GM12878 (cell line): ENCODE measurements at regions not wholly inside any gene's neighbourhood (a gene's known extent, or its start where the extent isn't known, plus 50 kb on each side); places are given as distances from the start of the nearest gene placed in this dataset.

Experiments
- ATAC-seq: fragments of 200-7000 bp; cut with Tn5 transposase; 3 replicates; pipeline ENCODE4 v1.9.1; 2020; ENCODE audit warnings: mild to moderate bottlenecking, moderate library complexity
- BruUV-seq: library from RNA; stranded (reverse); fragments of 400-500 nt; replicated peaks from 2 replicates; lab custom pipeline; 2021; lab: Mats Ljungman, UMichigan
- CTCF ChIA-PET: fragments of 300-600 bp; sonication (Branson Sonifier 250); formaldehyde crosslinking; extraction: SDS; loops from one replicate; lab custom pipeline; 2021; ENCODE audit warnings: inconsistent platforms; lab: Yijun Ruan, JAX
- POLR2A ChIA-PET: fragments of 350-600 bp; formaldehyde crosslinking; extraction: SDS; loops from one replicate; lab custom pipeline; 2021; ENCODE audit warnings: inconsistent platforms; lab: Charles Lee
- RAD21 ChIA-PET: fragments of 300-600 bp; sonication (Branson Sonifier 250); formaldehyde crosslinking; loops from one replicate; lab custom pipeline; 2023; ENCODE audit warnings: antibody characterized with exemption; ENCODE audit not compliant: unreplicated experiment; lab: Charles Lee
- SMC1A ChIA-PET: fragments of 300-600 bp; sonication (Branson Sonifier 250); formaldehyde crosslinking; loops from one replicate; lab custom pipeline; 2023; ENCODE audit not compliant: unreplicated experiment, uncharacterized antibody; lab: Charles Lee
- DNase-seq: peaks from one replicate; pipeline ENCODE4 v3.0.0-alpha.2; 2011; ENCODE audit warnings: low read depth, low spot score
- FAIRE-seq: peaks from 3 replicates; lab custom pipeline; 2011; peaks lifted over from hg19 to GRCh38; lab: Jason Lieb, UNC
- H2AFZ ChIP-seq: 2 replicates; pipeline ENCODE4 v1.6.0; 2011; ENCODE audit warnings: low read depth, low read length, control low read depth; ENCODE audit not compliant: control insufficient read depth
- H3K27ac ChIP-seq: 2 replicates; pipeline ENCODE4 v1.5.1; 2011; ENCODE audit warnings: control low read depth; ENCODE audit not compliant: control insufficient read depth, insufficient read depth
- H3K27me3 ChIP-seq, 2 experiments: replicated peaks in 1 of 2; 2 replicates each; pipeline versions ENCODE4 v1.6.0 to v1.6.1; 2011; ENCODE audit warnings: low read length in 1 of 2; ENCODE audit not compliant: control insufficient read depth in 2 of 2, insufficient read depth in 2 of 2
- H3K36me3 ChIP-seq, 2 experiments: 2 replicates each; pipeline ENCODE4 v1.5.1; 2011; ENCODE audit warnings: low read length in 1 of 2; ENCODE audit not compliant: control insufficient read depth in 2 of 2, insufficient read depth in 2 of 2
- H3K4me1 ChIP-seq: 2 replicates; pipeline ENCODE4 v1.6.1; 2011; ENCODE audit warnings: mild to moderate bottlenecking, low read length, moderate library complexity, mixed read lengths; ENCODE audit not compliant: control insufficient read depth, insufficient read depth
- H3K4me2 ChIP-seq: 2 replicates; pipeline ENCODE4 v1.6.0; 2011; ENCODE audit warnings: control low read depth; ENCODE audit not compliant: control insufficient read depth, insufficient read depth
- H3K4me3 ChIP-seq: fragments of 200-600 bp; sonication (generic); 2 replicates; pipeline ENCODE4 v1.5.1; 2016
- H3K79me2 ChIP-seq: 2 replicates; pipeline ENCODE4 v1.6.0; 2011; ENCODE audit warnings: low read length; ENCODE audit not compliant: control insufficient read depth, insufficient read depth
- H3K9ac ChIP-seq: 2 replicates; pipeline ENCODE4 v1.8.0; 2011; ENCODE audit warnings: low read length, control low read depth, mixed read lengths; ENCODE audit not compliant: control insufficient read depth, insufficient read depth
- H3K9me3 ChIP-seq: replicated peaks from 3 replicates; pipeline ENCODE4 v1.5.1; 2011; ENCODE audit warnings: mild to moderate bottlenecking, low read length; ENCODE audit not compliant: control insufficient read depth, insufficient read depth
- H4K20me1 ChIP-seq: 2 replicates; pipeline ENCODE4 v1.6.0; 2011; ENCODE audit not compliant: control insufficient read depth, insufficient read depth
- ATF2 ChIP-seq: IDR thresholded peaks from 2 replicates; pipeline ENCODE4 v1.6.1; 2012; ENCODE audit warnings: low read length, inconsistent platforms
- E4F1 ChIP-seq: fragments of 450-650 bp; IDR thresholded peaks from 2 replicates; pipeline ENCODE4 v1.6.1; 2018; ENCODE audit warnings: borderline replicate concordance, mild to moderate bottlenecking; ENCODE audit not compliant: partially characterized antibody
- ETV6 ChIP-seq, 2 experiments: fragments of 450-650 bp in 1 of 2; IDR thresholded peaks in 1 of 2; conservative IDR thresholded peaks in 1 of 2; 2 replicates each; pipeline ENCODE4 v1.6.1; 2014; ENCODE audit warnings: antibody characterized with exemption in 1 of 2, borderline replicate concordance in 1 of 2, low read depth in 1 of 2, mild to moderate bottlenecking in 1 of 2, moderate library complexity in 1 of 2
- HDAC6 ChIP-seq: fragments of 200-600 bp; sonication (generic); IDR thresholded peaks from one replicate; pipeline ENCODE4 v1.8.0; 2017; ENCODE audit warnings: antibody characterized with exemption; ENCODE audit not compliant: unreplicated experiment
- IKZF1 ChIP-seq: fragments of 450-650 bp; conservative IDR thresholded peaks from 2 replicates; pipeline ENCODE4 v1.6.1; 2017; ENCODE audit warnings: antibody characterized with exemption, mild to moderate bottlenecking
- IRF5 ChIP-seq: fragments of 450-650 bp; IDR thresholded peaks from 2 replicates; pipeline ENCODE4 v1.6.1; 2017; ENCODE audit warnings: borderline replicate concordance
- KDM1A ChIP-seq: fragments of 200-600 bp; sonication (generic); IDR thresholded peaks from 2 replicates; pipeline ENCODE4 v1.6.1; 2016; ENCODE audit warnings: borderline replicate concordance
- NKRF ChIP-seq: fragments of 450-650 bp; conservative IDR thresholded peaks from 2 replicates; pipeline ENCODE4 v1.6.1; 2017; ENCODE audit warnings: mild to moderate bottlenecking, moderate library complexity
- NR2C1 ChIP-seq: fragments of 450-650 bp; IDR thresholded peaks from 2 replicates; pipeline ENCODE4 v1.6.1; 2017; ENCODE audit warnings: antibody characterized with exemption, mild to moderate bottlenecking, moderate library complexity
- PML ChIP-seq: IDR thresholded peaks from 2 replicates; pipeline ENCODE4 v1.6.1; 2012; ENCODE audit warnings: low read length, inconsistent platforms
- POLR2AphosphoS2 ChIP-seq: IDR thresholded peaks from 2 replicates; pipeline ENCODE4 v1.6.1; 2011; ENCODE audit warnings: low read depth, mild to moderate bottlenecking, low read length, improper control_type of control experiment, moderate library complexity
- POU2F2 ChIP-seq: IDR thresholded peaks from 3 replicates; pipeline ENCODE4 v1.6.1; 2011; ENCODE audit warnings: low read depth, mild to moderate bottlenecking, low read length, borderline replicate concordance
- RAD51 ChIP-seq: fragments of 450-650 bp; IDR thresholded peaks from 2 replicates; pipeline ENCODE4 v1.6.1; 2016; ENCODE audit warnings: moderate library complexity, mild to moderate bottlenecking, inconsistent platforms
- SKIL ChIP-seq: fragments of 450-650 bp; IDR thresholded peaks from 2 replicates; pipeline ENCODE4 v1.6.1; 2017; ENCODE audit warnings: mild to moderate bottlenecking, low read depth, inconsistent platforms; ENCODE audit not compliant: poor library complexity, severe bottlenecking
- SUZ12 ChIP-seq: fragments of 200-600 bp; sonication (generic); IDR thresholded peaks from one replicate; pipeline ENCODE4 v1.6.1; 2018; ENCODE audit warnings: antibody characterized with exemption, mild to moderate bottlenecking; ENCODE audit not compliant: unreplicated experiment
- TBL1XR1 ChIP-seq: IDR thresholded peaks from 2 replicates; pipeline ENCODE4 v1.6.1; 2012; ENCODE audit warnings: low read depth, low read length, improper control_type of control experiment
- WGBS: methylation state at CpG from one replicate; pipeline ENCODE4 v1.1.6; 2016; ENCODE audit warnings: low lambda C conversion rate; ENCODE audit not compliant: insufficient replicate concordance, insufficient coverage; ENCODE audit errors: missing lambda C conversion rate; 5-methylcytosine and 5-hydroxymethylcytosine counted together
- in situ Hi-C: fragments of 300-500 bp; cut with MboI; formaldehyde crosslinking; loops from 9 replicates; pipeline ENCODE4 v1.14.3; 2018; ENCODE audit warnings: mixed read lengths
- intact Hi-C: fragments of 100-400 bp; cut with micrococcal nuclease; formaldehyde crosslinking; loops from one replicate; pipeline ENCODE4 v1.14.2; 2022; ENCODE audit not compliant: unreplicated experiment

GRCh38 chr3:176926688-176927087, 270.6 kb downstream of the TBL1XR1 start:
- no peak overlapping the region for H3K4me2 ChIP-seq
- 89% methylated on average over 2 of the region's 2 CpGs for WGBS
- ATAC-seq: no peak
- no peak overlapping the region for H3K9ac ChIP-seq
- FAIRE-seq: no peak
- CTCF ChIA-PET: no interaction called here
- intact Hi-C loops: no loop called here
- no peak overlapping the region for H2AFZ ChIP-seq
- SMC1A ChIA-PET: interaction anchor here (0.7 kb wide), 1 partner anchor 54 kb away, joined by 3 read pairs; no protein-coding TSS in a partner anchor
- DNase-seq: no peak
- H4K20me1 ChIP-seq: no peaks in the 10 kb centered on the region
- H3K27ac ChIP-seq: no peak overlapping the region
- no peaks in the 10 kb centered on the region for H3K27me3 ChIP-seq
- RAD21 ChIA-PET: no interaction called here
- POLR2A ChIA-PET: no interaction called here
- H3K79me2 ChIP-seq: no peaks in the 10 kb centered on the region
- H3K4me3 ChIP-seq: no peak overlapping the region
- in situ Hi-C loops: no loop called here
- BruUV-seq: no TSS peak
- H3K4me1 ChIP-seq: no peaks in the 10 kb centered on the region
- no peaks in the 10 kb centered on the region for H3K36me3 ChIP-seq
- H3K9me3 ChIP-seq: no peaks in the 10 kb centered on the region
- TF ChIP-seq KDM1A (no peak), NR2C1 (no peak), IRF5 (no peak), ETV6 (conservative IDR thresholded peaks at IDR 0.05 in 1 of 2, IDR thresholded peaks at IDR 0.05 in 1 of 2; ENCODE audit: borderline replicate concordance in 1 of 2, low read depth in 1 of 2) (no peak), RAD51 (no peak), SUZ12 (no peak), IKZF1 (no peak), POU2F2 (no peak), PML (no peak), POLR2AphosphoS2 (no peak), TBL1XR1 (no peak), SKIL (no peak), NKRF (no peak), E4F1 (no peak), ATF2 (no peak), HDAC6 (no peak)
